Suprapubic skin (tissue), 2 donors: ENCODE measurements at regions not wholly inside any gene's neighbourhood (a gene's known extent, or its start where the extent isn't known, plus 50 kb on each side); places are given as distances from the start of the nearest gene placed in this dataset.

Source experiments
- EP300 ChIP-seq: sonication (generic); formaldehyde crosslinking; IDR thresholded peaks from one replicate; pipeline ENCODE4 v1.6.1; 2017; ENCODE audit warnings: antibody characterized with exemption
- POLR2A ChIP-seq, 2 donors: fragments of 450-650 bp; IDR thresholded peaks; one replicate each; pipeline ENCODE4 v1.6.1; 2017; ENCODE audit warnings: antibody characterized with exemption in 2 of 2, mild to moderate bottlenecking in 2 of 2, moderate library complexity in 2 of 2

- no peak for TF ChIP-seq EP300
- no peak for TF ChIP-seq POLR2A (IDR thresholded peaks at IDR 0.05)
Measured at GRCh38 chr4:66633477-66633876, 911.8 kb downstream of the CENPC start.
